GM18511 (cell line): ENCODE measurements at regions not wholly inside any gene's neighbourhood (a gene's known extent, or its start where the extent isn't known, plus 50 kb on each side); places are given as distances from the start of the nearest gene placed in this dataset.

ENCODE experiments used
- ATAC-seq: cut with Tn5 transposase; IDR thresholded peaks from one replicate; pipeline ENCODE4 v1.9.1; 2021; ENCODE audit warnings: mild to moderate bottlenecking, moderate library complexity; ENCODE audit not compliant: unreplicated experiment

- ATAC-seq: no peak
These were observed 493.6 kb upstream of the SETBP1 start for GRCh38 chr18:44187090-44187489.

- ATAC-seq: no peak
These were observed 485.1 kb upstream of the SETBP1 start for GRCh38 chr18:44195394-44196140.

GRCh38 chr18:44197832-44198611, 482.7 kb upstream of the SETBP1 start:
- ATAC-seq: no peak

- ATAC-seq: no peak
These were observed 481.9 kb upstream of the SETBP1 start for GRCh38 chr18:44198612-44199284.

GRCh38 chr18:44213293-44213692, 467.4 kb upstream of the SETBP1 start:
- ATAC-seq: no peak

- no peak for ATAC-seq
These were observed 466.3 kb upstream of the SETBP1 start for GRCh38 chr18:44214396-44214795.

- ATAC-seq: no peak
These were observed 464.5 kb upstream of the SETBP1 start for GRCh38 chr18:44216169-44216568.

GRCh38 chr18:44227501-44227900, 453.2 kb upstream of the SETBP1 start:
- no peak for ATAC-seq

GRCh38 chr18:44229693-44230108, 451.0 kb upstream of the SETBP1 start:
- ATAC-seq: no peak

- ATAC-seq: no peak
These were observed 448.8 kb upstream of the SETBP1 start for GRCh38 chr18:44231936-44232335.

GRCh38 chr18:44232500-44232899, 448.2 kb upstream of the SETBP1 start:
- no peak for ATAC-seq

GRCh38 chr18:44238454-44238853, 442.2 kb upstream of the SETBP1 start:
- no peak for ATAC-seq

GRCh38 chr18:44238911-44239310, 441.8 kb upstream of the SETBP1 start:
- no peak for ATAC-seq

- no peak for ATAC-seq
These were observed 439.7 kb upstream of the SETBP1 start for GRCh38 chr18:44241020-44241419.

- no peak for ATAC-seq
These were observed 435.7 kb upstream of the SETBP1 start for GRCh38 chr18:44245019-44245418.

GRCh38 chr18:44246001-44246400, 434.7 kb upstream of the SETBP1 start:
- no peak for ATAC-seq

GRCh38 chr18:44258086-44258485, 422.6 kb upstream of the SETBP1 start:
- no peak for ATAC-seq

GRCh38 chr18:44258576-44258975, 422.1 kb upstream of the SETBP1 start:
- no peak for ATAC-seq

- no peak for ATAC-seq
These were observed 421.1 kb upstream of the SETBP1 start for GRCh38 chr18:44259610-44260009.

- no peak for ATAC-seq
These were observed 415.3 kb upstream of the SETBP1 start for GRCh38 chr18:44265437-44265836.

GRCh38 chr18:44273298-44273697, 407.4 kb upstream of the SETBP1 start:
- ATAC-seq: no peak

- ATAC-seq: no peak
These were observed 400.2 kb upstream of the SETBP1 start for GRCh38 chr18:44280479-44280878.
